Osteocyte (in vitro differentiated cells): ENCODE measurements at regions not wholly inside any gene's neighbourhood (a gene's known extent, or its start where the extent isn't known, plus 50 kb on each side); places are given as distances from the start of the nearest gene placed in this dataset.

Experiments used
- DNase-seq: peaks from one replicate; pipeline ENCODE4 v3.0.0; 2021; ENCODE audit warnings: mixed read lengths; ENCODE audit not compliant: unreplicated experiment; ENCODE audit errors: extremely low spot score
- H3K27ac Mint-ChIP-seq: one replicate; pipeline ENCODE4 v1.8.0; 2021; ENCODE audit warnings: mild to moderate bottlenecking, mixed read lengths; ENCODE audit not compliant: unreplicated experiment
- H3K27me3 Mint-ChIP-seq: one replicate; pipeline ENCODE4 v1.8.0; 2021; ENCODE audit warnings: mixed read lengths; ENCODE audit not compliant: unreplicated experiment
- H3K36me3 Mint-ChIP-seq: one replicate; pipeline ENCODE4 v1.8.0; 2021; ENCODE audit warnings: mixed read lengths; ENCODE audit not compliant: unreplicated experiment
- H3K4me1 Mint-ChIP-seq: one replicate; pipeline ENCODE4 v1.8.0; 2021; ENCODE audit warnings: mixed read lengths; ENCODE audit not compliant: unreplicated experiment
- H3K4me3 Mint-ChIP-seq: one replicate; pipeline ENCODE4 v1.8.0; 2021; ENCODE audit warnings: mild to moderate bottlenecking, moderate library complexity, mixed read lengths; ENCODE audit not compliant: unreplicated experiment
- H3K9me3 Mint-ChIP-seq: one replicate; pipeline ENCODE4 v1.8.0; 2021; ENCODE audit warnings: mixed read lengths; ENCODE audit not compliant: unreplicated experiment
- CTCF ChIP-seq: fragments of 200-600 bp; sonication (generic); IDR thresholded peaks from 2 replicates; pipeline ENCODE4 v1.5.0; 2021; ENCODE audit warnings: antibody characterized with exemption, mild to moderate bottlenecking, moderate library complexity

- no peaks in the 10 kb centered on the region for H3K4me1 Mint-ChIP-seq
- H3K9me3 Mint-ChIP-seq = peaks cover 20% of the 10 kb centered on the region
- no peak overlapping the region for H3K27ac Mint-ChIP-seq
- TF ChIP-seq CTCF = no peak
- no peak overlapping the region for H3K4me3 Mint-ChIP-seq
- H3K36me3 Mint-ChIP-seq = no peaks in the 10 kb centered on the region
- H3K27me3 Mint-ChIP-seq = peaks cover 16% of the 10 kb centered on the region
- no peak for DNase-seq
Observed at GRCh38 chr10:124231168-124232155, 138.1 kb upstream of the CHST15 start.

DNA sequence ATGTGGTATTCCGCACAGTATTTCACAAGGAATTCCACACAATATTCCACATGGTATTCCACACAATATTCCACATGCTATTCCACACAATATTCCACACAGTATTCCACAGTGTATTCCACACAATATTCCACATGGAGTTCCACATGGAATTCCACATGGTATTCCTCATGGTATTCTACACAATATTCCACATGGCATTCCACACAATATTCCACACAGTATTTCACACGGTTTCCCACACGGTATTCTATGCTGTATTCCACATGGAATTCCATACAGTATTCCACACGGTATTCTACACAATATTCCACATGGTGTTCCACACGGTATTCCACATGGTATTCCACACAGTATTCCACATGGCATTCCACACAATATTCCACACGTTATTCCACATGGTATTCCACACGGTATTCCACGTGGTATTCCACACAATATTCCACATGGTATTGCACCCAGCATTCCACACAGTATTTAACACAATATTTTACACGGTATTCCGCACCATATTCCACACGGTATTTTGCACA, 137.3 kb upstream of the CHST15 start:
- peaks cover 15% of the 10 kb centered on the region for H3K27me3 Mint-ChIP-seq
- H3K27ac Mint-ChIP-seq = no peak overlapping the region
- no peaks in the 10 kb centered on the region for H3K4me1 Mint-ChIP-seq
- DNase-seq = no peak
- no peak overlapping the region for H3K4me3 Mint-ChIP-seq
- TF ChIP-seq CTCF = no peak
- peaks cover 22% of the 10 kb centered on the region for H3K9me3 Mint-ChIP-seq
- H3K36me3 Mint-ChIP-seq = no peaks in the 10 kb centered on the region

GRCh38 chr10:124229989-124230634, 136.7 kb upstream of the CHST15 start:
- Mint-ChIP-seq H3K9me3 (peaks cover 22% of the 10 kb centered on the region), H3K27me3 (peaks cover 12% of the 10 kb centered on the region), H3K4me3 (no peak overlapping the region), H3K27ac (no peak overlapping the region), H3K36me3 (no peaks in the 10 kb centered on the region), H3K4me1 (no peaks in the 10 kb centered on the region)
- TF ChIP-seq CTCF = no peak
- no peak for DNase-seq

- DNase-seq = no peak
- H3K4me1 Mint-ChIP-seq = peaks cover 4% of the 10 kb centered on the region
- H3K27me3 Mint-ChIP-seq = peaks cover 6% of the 10 kb centered on the region
- no peak for TF ChIP-seq CTCF
- no peak overlapping the region for H3K27ac Mint-ChIP-seq
- H3K36me3 Mint-ChIP-seq = no peaks in the 10 kb centered on the region
- no peak overlapping the region for H3K4me3 Mint-ChIP-seq
- H3K9me3 Mint-ChIP-seq = peaks cover 22% of the 10 kb centered on the region
Observed at GRCh38 chr10:124229201-124229988, 136.0 kb upstream of the CHST15 start.
